22Rv1 (cell line): ENCODE measurements at regions not wholly inside any gene's neighbourhood (a gene's known extent, or its start where the extent isn't known, plus 50 kb on each side); places are given as distances from the start of the nearest gene placed in this dataset.

Source experiments
- CTCF ChIP-seq: fragments of 450-650 bp; IDR thresholded peaks from 2 replicates; pipeline ENCODE4 v1.5.1; 2017; ENCODE audit warnings: mild to moderate bottlenecking
- ZFX ChIP-seq: fragments of 450-650 bp; IDR thresholded peaks from 2 replicates; pipeline ENCODE4 v1.6.1; 2017; ENCODE audit warnings: antibody characterized with exemption, borderline replicate concordance

DNA sequence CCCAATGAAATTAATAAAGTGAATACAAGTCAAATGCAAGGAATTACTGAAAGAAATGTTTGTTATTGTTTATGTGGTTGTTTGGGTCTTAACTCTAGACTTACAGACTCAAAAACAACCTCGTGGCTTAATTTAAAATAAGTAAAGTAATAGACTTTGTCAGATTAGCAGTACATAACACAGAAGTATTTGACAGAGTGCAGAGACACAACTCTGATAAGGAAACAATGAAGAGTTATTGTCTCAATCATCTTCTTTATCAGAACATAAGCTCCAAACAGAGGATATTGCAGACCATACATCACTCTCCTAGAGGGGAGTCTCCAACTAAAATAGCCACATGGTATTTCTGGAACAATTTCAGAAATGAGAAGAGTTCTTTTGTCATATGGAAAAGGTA, 487.7 kb upstream of the HS3ST5 start:
- TF ChIP-seq CTCF (no peak), ZFX (no peak)
